Adrenal gland (tissue), 9 donors: ENCODE measurements at regions not wholly inside any gene's neighbourhood (a gene's known extent, or its start where the extent isn't known, plus 50 kb on each side); places are given as distances from the start of the nearest gene placed in this dataset.
"Not testable (repeated sequence)": the region's sequence is repeated elsewhere in the genome, so short reads cannot be mapped to it uniquely, and the experiment has no call there.

Experiments used
- DNase-seq, 7 donors: peaks; one replicate each; pipeline ENCODE4 v3.0.0-alpha.2; 2019 to 2020
- H3K27ac ChIP-seq, 5 donors: fragments of 200-600 bp; sonication (generic) in 4 of 5; 1 replicate in 3 of 5; 2 replicates in 2 of 5; pipeline versions ENCODE4 v1.5.1 to v1.8.0; 2016 to 2020; ENCODE audit warnings: mild to moderate bottlenecking in 1 of 5
- H3K27me3 ChIP-seq: fragments of 200-600 bp; 2 replicates; pipeline ENCODE4 v1.8.0; 2021
- H3K36me3 ChIP-seq, 2 donors: fragments of 200-600 bp; replicated peaks in 1 of 2; 1 replicate in 1 of 2; 2 replicates in 1 of 2; pipeline versions ENCODE4 v1.5.1 to v1.8.0; 2018 to 2022
- H3K4me1 ChIP-seq, 2 donors: fragments of 200-600 bp; replicated peaks in 1 of 2; 1 replicate in 1 of 2; 2 replicates in 1 of 2; pipeline versions ENCODE4 v1.5.1 to v1.8.0; 2018 to 2021
- H3K4me3 ChIP-seq, 4 donors: fragments of 200-600 bp; sonication (generic) in 3 of 4; one replicate each; pipeline ENCODE4 v1.5.1; 2016 to 2018
- H3K9me3 ChIP-seq, 3 donors: fragments of 200-600 bp; sonication (generic) in 1 of 3; replicated peaks in 1 of 3; 1 replicate in 2 of 3; 2 replicates in 1 of 3; pipeline versions ENCODE4 v1.5.1 to v1.8.0; 2016 to 2021
- POLR2A ChIP-seq, 2 donors: fragments of 450-650 bp; IDR thresholded peaks; one replicate each; pipeline ENCODE4 v1.6.1; 2017; ENCODE audit warnings: antibody characterized with exemption in 2 of 2, mild to moderate bottlenecking in 2 of 2, moderate library complexity in 1 of 2
- WGBS, 4 donors: extraction: QIAGEN DNeasy Blood & Tissue Kit in 2 of 4; methylation state at CpG; one replicate each; pipeline versions ENCODE4 v1.1.5 to v1.1.7; 2013 to 2017; 5-methylcytosine and 5-hydroxymethylcytosine counted together
- intact Hi-C, 2 donors: fragments of 100-400 bp; cut with DNase I; formaldehyde crosslinking; loops; one replicate each; pipeline versions ENCODE4 v1.14.1 to v1.15.0; 2022 to 2023
- TF ChIP-seq, protein P1 (sequence below), 6 experiments: fragments of 450-650 bp in 4 of 6; fragments of 200-600 bp in 2 of 6; sonication (generic) in 1 of 6; IDR thresholded peaks; 1 replicate in 5 of 6; 2 replicates in 1 of 6; pipeline versions ENCODE4 v1.5.1 to v1.8.0; 2016 to 2021; ENCODE audit warnings: antibody characterized with exemption in 6 of 6, mild to moderate bottlenecking in 2 of 6, moderate library complexity in 1 of 6
- donor health status: healthy with polysubstance abuse.
- donor health status: Bipolar disorder and iron deficiency.
- donor health status: DM: yes; HTN: yes; CAD: no.
- donor health status: DM: no; HTN: no; CAD: no.
- donor health status: DM: no; HTN: no; CAD: no.

DNA sequence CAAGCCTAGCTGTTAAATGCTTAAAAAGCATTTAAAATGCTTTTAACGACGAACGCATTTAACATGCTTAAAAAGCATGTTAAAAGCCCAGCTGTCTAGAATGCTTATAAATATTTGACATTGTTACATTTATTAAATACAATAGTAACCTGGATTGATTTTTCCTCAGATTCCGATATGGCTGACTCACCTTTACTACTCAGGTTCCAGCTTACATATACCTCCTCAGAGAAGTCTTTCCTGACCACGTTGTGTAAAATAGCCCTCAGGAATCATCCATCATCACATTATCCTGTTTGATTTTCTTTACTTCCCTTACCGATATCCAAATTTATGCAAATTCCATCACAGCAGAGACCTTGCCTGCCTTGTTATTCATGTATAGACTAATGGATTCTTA is 51.4 kb downstream of the SLC41A2 start:
- no peak overlapping the region for H3K27ac ChIP-seq
- 90 to 93% (median 91%) methylated on average over 6 of the region's 6 CpGs for WGBS, 4 donors

DNA sequence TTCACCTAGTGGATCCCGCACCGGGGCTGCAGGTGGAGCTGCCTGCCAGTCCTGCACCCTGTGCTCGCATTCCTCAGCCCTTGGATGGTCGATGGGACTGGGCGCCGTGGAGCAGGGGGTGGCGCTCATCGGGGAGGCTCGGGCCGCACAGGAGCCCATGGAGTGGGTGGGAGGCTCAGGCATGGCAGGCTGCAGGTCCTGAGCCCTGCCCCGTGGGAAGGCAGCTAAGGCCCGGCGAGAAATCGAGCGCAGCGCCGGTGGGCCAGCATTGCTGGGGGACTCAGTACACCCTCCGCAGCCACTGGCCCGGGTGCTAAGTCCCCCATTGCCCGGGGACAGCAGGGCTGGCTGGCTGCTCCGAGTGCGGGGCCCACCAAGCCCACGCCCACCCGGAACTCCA is 52.6 kb downstream of the SLC41A2 start:
- H3K4me3 ChIP-seq, H3K36me3 ChIP-seq, H3K27ac ChIP-seq, H3K9me3 ChIP-seq, intact Hi-C loops, DNase-seq, H3K4me1 ChIP-seq, H3K27me3 ChIP-seq: not testable (repeated sequence)
- 94 to 98% (median 97%) methylated on average over 8 to 22 of the region's 24 CpGs for WGBS, 4 donors

More for the DNA sequence above, 51.4 kb downstream of the SLC41A2 start:
- Histone ChIP-seq H3K9me3 (no peaks in the 10 kb centered on the region), H3K4me1 (peaks cover 0 to 9% of the 10 kb centered on the region in 2 donors), H3K4me3 (no peak overlapping the region), H3K36me3 (no peaks in the 10 kb centered on the region), H3K27me3 (no peaks in the 10 kb centered on the region)
- TF ChIP-seq, protein P1, sequence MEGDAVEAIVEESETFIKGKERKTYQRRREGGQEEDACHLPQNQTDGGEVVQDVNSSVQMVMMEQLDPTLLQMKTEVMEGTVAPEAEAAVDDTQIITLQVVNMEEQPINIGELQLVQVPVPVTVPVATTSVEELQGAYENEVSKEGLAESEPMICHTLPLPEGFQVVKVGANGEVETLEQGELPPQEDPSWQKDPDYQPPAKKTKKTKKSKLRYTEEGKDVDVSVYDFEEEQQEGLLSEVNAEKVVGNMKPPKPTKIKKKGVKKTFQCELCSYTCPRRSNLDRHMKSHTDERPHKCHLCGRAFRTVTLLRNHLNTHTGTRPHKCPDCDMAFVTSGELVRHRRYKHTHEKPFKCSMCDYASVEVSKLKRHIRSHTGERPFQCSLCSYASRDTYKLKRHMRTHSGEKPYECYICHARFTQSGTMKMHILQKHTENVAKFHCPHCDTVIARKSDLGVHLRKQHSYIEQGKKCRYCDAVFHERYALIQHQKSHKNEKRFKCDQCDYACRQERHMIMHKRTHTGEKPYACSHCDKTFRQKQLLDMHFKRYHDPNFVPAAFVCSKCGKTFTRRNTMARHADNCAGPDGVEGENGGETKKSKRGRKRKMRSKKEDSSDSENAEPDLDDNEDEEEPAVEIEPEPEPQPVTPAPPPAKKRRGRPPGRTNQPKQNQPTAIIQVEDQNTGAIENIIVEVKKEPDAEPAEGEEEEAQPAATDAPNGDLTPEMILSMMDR (IDR thresholded peaks at IDR 0.05) = no peak
- TF ChIP-seq POLR2A (IDR thresholded peaks at IDR 0.05) = no peak
- intact Hi-C loops = no loop called here
- no peak for DNase-seq

DNA sequence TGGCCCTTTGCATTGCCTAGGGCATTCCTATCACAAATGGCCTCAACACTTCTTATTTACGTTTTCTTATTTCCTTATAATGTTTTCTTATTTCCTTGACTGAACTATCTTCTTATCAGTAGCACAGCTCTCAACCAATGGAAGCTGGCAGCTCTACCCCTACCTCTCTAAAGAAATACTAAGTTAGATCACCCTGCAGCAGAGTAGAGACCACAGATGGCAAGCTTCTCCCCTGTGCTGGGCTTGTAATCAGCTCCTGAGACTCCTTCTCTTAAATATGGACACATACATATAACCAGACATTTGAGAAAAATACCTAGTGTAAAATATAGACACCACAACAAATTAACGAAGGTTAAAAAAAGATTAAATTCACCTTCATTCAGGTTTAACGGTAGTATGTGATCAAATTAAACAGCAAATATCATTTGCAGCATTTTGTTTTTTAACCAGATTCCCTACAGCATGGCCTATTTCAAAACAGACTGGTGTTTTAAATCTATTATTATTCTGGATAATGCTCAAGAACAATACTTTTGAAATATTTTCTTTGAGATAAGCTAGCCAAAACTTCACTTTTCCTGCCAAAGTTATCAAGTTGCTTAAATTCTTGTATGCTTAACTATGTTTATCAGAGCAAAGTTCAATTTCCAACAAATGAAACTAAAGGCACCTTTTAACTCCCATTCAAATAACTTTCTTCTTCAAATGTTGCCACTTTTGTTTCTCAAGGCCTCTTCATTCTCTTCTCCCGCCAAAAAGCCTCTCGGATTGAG is 54.3 kb downstream of the SLC41A2 start:
- H3K36me3 ChIP-seq = no peaks in the 10 kb centered on the region
- H3K9me3 ChIP-seq = no peaks in the 10 kb centered on the region
- no peak overlapping the region for H3K4me3 ChIP-seq
- no peak for DNase-seq
- no peaks in the 10 kb centered on the region for H3K4me1 ChIP-seq
- WGBS, 4 donors = 75 to 85% (median 77%) methylated on average over 5 of the region's 5 CpGs
- no peak for TF ChIP-seq POLR2A (IDR thresholded peaks at IDR 0.05)
- TF ChIP-seq, protein P1 (IDR thresholded peaks at IDR 0.05) = no peak
- no peak overlapping the region for H3K27ac ChIP-seq
- H3K27me3 ChIP-seq = no peaks in the 10 kb centered on the region
- intact Hi-C loops = no loop called here

DNA sequence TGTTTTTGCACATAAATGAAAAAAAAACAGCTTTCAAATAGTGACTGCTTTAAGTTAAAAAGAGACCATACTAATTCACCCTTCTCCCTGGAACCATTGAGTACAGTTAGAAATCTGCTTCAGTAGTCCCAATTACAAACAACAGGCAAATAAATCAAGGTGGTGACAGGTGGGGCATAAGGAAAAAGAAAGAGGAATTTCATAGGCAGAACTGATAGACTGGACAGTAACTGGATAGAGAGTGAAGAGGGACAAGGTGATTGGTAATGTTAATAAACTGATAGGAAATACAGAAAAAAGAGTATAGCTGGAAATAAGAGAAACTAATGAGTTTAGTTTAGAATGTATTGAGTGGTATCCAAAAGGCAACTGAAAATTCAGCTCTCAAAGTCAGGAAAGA is 56.0 kb downstream of the SLC41A2 start:
- intact Hi-C loops = no loop called here
- Histone ChIP-seq H3K27me3 (no peaks in the 10 kb centered on the region), H3K4me3 (no peak overlapping the region), H3K4me1 (no peaks in the 10 kb centered on the region), H3K27ac (no peak overlapping the region), H3K36me3 (no peaks in the 10 kb centered on the region), H3K9me3 (no peaks in the 10 kb centered on the region)
- DNase-seq = no peak
- TF ChIP-seq, protein P1 (IDR thresholded peaks at IDR 0.05) = no peak
- no peak for TF ChIP-seq POLR2A (IDR thresholded peaks at IDR 0.05)

DNA sequence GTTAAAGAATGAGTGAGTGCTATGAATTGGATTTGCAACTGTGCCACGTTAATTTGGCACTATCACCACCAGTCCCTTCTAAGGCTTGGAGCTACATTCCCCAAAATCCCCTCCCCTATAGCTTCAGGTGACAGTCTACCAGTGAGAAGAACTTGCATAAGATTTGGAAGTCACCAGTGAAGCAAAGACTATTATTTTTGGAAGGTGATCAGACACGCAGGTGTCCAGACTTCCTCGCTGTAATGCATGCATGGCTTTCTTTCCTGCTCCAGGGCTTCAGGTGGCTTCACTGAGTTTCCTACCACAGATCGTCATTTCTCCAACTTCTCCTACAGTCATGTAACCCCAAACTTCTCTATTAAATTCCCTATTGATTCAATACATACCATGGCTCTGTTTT is 61.4 kb downstream of the SLC41A2 start:
- intact Hi-C loops = no loop called here
- Histone ChIP-seq H3K4me1 (no peaks in the 10 kb centered on the region), H3K27me3 (no peaks in the 10 kb centered on the region), H3K4me3 (no peak overlapping the region), H3K9me3 (no peaks in the 10 kb centered on the region), H3K27ac (no peak overlapping the region), H3K36me3 (no peaks in the 10 kb centered on the region)
- TF ChIP-seq, protein P1 (IDR thresholded peaks at IDR 0.05) = no peak
- no peak for TF ChIP-seq POLR2A (IDR thresholded peaks at IDR 0.05)
- 88 to 95% (median 90%) methylated on average over 4 of the region's 4 CpGs for WGBS, 4 donors
- DNase-seq = no peak
